GM19452 (cell line): ENCODE measurements at regions not wholly inside any gene's neighbourhood (a gene's known extent, or its start where the extent isn't known, plus 50 kb on each side); places are given as distances from the start of the nearest gene placed in this dataset.
A peak's percentile ranks its signal among the peaks of the same experiment; 100 is the strongest.
"Not testable (repeated sequence)": the region's sequence is repeated elsewhere in the genome, so short reads cannot be mapped to it uniquely, and the experiment has no call there.

Experiments used
- ATAC-seq: cut with Tn5 transposase; IDR thresholded peaks from one replicate; pipeline ENCODE4 v1.9.1; 2021; ENCODE audit not compliant: unreplicated experiment

DNA sequence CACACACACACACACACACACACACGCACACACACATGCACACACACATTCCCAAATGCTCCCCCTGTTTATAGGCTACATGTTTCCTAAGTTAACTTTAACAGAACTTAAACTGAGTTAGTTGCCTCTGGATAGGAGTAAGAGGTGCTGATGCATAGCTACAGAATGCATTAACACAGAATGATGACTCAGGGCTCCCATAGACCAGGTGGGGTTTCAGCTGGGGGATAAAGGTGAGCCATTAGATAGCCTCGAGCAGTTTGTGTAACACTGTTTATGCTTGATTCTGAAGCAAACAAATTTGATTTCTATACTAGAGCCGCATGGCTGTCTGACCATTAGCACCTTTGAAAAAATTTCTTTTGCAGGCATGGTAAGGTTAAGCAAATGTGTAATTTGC, 741.0 kb downstream of the PLCL1 start:
- no peak for ATAC-seq

DNA sequence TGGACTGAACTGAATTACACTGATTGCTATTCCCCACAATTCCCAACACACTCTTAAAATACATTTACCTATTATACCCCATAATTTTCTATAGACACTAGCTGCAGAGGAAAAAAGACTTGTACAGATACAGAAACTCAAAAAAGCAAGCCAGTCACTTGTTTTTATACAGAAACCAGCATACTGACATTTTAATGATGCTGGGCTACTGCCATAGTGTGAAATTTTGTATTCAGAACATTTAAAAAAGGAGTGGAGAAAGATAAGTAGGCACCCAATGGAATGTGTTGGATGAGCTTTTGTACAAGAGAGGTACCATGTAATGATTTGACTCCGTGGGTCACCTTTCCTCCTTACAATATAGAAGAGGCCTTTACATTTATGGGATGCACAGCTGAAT, 740.1 kb downstream of the PLCL1 start:
- ATAC-seq, result no peak

DNA sequence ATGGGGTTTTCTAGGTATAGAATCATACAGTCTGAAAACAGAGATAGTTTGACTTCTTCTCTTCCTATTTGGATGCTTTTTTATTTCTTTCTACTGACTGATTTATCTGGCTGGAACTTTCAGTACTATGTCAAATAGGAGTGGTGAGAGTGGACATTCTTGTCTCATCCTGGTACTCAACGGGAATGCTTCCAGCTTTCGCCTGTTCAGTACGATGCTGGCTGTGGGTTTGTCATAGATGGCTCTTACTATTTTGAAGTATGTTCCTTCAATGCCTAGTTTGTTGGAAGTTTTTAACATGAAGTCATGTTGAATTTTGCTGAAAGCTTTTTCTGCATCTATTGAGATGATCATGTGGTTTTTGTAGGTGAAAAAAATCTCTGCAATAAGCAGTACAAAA, 730.4 kb downstream of the PLCL1 start:
- ATAC-seq, result no peak

DNA sequence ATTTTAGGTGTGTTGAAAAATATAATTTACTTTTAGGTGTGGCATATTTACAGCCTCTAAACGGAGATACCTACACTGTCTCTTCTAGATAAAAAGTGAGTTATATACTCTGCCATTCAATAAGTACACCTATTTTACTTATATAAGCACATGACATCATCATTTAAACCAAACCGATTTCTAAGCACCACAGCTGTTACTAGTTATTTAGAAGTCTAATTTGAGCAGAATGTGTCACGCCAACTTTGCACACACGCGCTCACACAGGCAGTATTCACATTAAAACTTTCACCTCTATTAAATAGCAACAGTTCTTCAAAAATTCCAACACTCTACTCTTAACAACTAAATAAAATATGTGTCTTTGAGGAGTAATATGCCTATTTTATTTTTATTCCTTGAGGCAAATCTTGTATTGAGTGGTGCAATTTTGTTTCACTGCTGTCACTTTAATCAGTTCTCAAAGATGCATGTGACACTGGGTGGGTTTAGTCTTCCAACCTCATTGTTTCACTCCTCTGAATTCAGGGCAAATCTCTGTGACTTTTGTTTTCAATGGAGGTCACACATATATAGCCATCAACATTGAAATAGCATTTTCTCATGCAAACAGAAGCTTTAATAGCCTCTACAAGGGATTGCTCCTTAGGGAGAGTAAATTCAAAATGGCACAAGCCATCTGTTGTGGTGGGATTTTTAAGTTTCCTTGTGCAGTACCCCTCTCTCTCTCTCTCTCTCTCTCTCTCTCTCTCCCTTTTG, 721.0 kb downstream of the PLCL1 start:
- no peak for ATAC-seq

DNA sequence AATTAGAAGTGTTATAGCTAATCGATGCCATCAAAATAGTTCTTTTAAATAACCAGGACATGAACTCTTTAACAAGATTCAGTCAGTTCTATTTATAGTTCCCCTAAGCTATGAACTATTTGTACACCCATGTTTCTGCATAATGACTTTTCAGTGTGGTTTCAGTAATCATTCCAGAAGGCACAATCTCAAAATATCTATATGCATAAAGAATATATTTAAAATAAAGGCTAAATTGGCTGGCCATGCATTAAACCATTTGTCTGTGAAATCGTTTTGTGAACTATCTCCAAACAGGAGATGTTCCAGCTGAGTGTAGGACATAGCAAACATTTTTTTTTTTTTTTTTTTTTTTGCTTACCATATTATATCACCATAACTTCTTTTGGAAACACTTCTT, 719.3 kb downstream of the PLCL1 start:
- ATAC-seq, result no peak

DNA sequence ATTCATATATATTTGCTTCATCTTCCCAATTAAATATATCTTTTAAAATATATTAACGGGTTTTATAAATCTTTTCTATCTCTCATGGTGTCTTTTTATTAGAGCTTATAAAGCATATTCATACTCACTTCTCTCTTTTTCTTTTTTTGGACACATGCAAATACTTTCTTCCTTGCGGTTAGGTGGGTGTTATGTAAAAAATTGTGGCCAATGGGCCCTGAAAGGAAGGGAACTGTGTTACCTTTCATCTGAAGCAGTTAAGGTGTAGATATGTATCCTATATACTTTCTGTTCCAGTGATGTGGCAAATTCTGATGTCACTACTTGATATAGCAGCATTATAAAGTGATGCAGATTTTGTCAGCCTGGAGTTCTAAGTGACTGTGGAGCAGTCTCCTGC, 714.5 kb downstream of the PLCL1 start:
- peak; percentile 64 for ATAC-seq

DNA sequence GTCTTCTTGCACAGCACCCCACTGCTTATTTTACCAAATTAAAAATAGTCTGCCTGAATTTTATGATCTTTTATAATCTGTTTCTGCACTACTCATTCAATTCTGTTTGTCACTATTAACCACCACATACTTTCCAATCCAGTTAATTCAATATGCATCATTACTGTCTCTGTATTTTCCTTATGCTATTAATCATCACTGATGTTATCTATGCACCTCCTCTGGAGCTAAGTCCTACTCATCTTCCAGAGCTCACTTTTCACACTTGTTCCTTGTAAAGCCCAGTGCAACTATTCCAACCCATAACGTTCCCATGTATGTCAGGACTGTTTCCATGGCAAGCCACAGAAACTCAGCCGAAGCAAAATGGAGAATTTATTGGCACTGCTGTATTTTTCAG, 713.6 kb downstream of the PLCL1 start:
- no peak for ATAC-seq

DNA sequence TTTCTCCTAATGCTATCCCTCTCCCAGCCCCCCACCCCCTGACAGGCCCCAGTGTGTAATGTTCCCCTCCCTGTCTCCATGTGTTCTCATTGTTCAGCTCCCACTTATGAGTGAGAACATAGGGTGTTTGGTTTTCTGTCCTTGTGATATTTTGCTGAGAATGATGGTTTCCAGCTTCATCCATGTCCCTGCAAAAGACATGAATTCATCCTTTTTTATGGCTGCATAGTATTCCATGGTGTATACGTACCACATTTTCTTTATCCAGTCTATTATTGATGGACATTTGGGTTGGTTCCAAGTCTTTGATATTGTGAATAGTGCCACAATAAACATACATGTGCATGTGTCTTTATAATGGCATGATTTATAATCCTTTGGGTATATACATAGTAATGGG, 704.2 kb downstream of the PLCL1 start:
- ATAC-seq, result not testable (repeated sequence)

DNA sequence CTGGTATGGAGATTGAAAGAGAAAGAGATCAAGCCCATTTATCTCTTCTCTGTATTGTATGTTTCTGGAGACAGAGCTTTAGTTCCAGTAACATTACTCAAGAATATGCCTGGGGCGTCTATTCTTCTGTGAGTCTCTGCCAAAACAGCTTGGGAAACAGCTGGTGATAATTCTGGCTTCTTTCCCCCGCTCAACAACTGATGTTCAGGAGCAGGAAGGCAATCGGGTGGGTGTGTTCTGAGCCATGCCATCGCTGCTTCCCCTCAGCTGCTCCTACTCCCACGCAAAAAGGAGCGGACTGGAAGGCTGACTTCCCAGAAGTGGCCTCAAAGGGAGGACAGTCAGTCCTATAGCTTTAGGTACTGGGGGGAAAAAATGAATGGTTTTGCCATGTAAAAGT, 695.1 kb downstream of the PLCL1 start:
- ATAC-seq, result no peak

DNA sequence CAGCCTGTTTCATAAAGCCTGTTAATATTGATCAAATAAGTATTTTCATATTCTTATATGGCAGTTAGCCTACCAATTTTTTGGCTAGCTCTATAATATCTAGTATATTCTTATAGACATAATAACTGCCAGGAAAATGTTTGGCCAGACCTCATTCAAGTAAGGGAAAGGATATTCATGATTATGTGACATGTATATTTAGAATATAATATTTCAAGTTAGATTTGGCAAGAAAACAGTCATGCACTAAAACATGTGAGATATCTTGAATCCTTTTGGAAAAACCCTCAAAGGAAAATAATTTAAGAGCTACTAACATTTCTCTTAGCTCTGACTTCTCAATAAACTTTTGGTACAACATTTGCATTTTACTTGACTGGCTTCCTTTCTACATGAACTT, 694.1 kb downstream of the PLCL1 start:
- no peak for ATAC-seq

DNA sequence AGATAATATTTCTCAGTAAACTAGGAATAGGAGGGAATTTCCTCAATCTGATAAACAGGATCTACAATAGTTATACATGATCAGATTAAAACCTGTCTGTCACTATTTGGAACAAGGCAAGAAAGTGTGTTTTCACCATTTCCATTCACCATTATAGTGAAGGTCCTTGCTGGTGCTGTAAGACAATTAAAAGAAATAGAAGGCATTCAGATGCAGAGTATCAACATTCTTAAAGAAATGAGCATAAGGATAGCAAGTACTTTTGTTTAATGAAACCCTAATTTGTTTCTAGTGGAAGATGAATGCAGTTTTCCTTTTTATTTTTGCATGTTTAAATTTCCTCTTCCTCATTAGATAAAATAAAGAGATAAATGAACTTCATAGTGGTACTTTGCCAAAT, 693.7 kb downstream of the PLCL1 start:
- no peak for ATAC-seq

DNA sequence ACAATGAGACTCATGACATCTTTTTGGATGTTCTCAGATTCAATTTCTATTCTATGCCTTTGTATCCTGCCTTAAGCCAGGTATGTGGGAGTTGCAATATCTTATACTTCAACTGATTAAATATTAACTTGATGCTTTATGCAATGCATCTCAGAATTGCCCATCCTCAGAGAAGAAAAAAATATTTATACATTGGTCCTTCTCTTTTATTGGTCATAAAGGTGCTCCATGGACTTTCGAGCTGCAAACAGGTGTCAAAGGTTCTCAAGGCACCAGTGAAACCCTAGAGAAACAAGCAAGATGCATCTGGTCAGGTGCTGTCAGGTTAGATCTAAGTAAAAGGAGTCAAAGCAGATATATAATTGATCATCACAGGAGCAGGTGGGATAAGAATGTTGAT, 690.5 kb downstream of the PLCL1 start:
- no peak for ATAC-seq

DNA sequence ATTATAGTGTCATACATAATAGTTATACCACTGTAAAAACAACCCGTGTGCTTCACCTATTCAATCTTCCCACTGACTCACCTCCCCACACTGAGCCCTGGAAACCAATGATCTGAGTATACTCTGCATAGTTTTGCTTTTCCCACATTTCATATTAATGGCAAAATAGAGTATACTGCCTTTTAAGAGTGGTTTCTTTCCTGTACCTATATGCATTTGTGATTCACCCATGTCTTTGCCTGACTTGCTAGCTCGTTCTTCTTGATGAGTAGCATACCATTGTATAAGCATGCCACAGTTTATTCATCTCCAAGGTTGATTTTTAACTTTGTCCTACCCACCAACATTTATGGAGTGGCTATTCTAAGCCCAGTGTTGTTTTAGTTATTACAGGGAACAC, 686.4 kb downstream of the PLCL1 start:
- no peak for ATAC-seq

DNA sequence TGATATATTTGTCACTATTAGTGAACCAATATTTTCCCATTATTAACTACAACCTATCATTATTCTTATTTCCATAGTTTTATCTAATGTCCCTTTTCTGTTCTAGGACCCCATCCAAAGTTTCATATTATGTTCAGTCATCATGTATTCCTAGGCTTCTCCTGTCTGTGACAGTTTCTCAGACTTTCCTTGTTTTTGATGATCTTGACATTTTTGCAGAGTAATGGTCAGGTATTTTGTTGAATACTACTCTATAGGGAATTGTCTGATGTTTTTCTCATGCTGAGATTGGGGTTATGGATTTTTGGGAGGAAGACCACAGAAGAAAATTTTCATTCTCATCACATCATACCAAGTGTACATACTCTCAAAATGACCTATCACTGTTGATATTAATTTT, 684.6 kb downstream of the PLCL1 start:
- no peak for ATAC-seq

DNA sequence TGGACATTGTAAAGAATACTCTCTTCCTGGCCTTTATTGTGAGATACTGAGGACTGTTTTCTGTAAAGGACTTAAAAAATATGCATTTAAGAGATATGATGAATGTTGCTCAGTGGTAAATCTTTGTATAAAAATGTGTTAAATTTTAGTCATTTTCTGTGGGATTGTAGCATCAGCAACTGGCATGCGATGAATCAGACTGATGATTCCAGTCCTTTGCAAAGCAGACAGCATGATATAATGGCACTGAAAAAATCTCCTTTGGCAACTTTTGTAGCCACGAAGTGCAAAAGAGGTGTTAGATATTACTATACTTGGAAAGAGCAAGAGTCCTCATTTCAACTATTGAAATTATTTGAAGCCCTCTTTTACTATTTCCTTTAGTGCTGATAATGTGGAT, 678.7 kb downstream of the PLCL1 start:
- ATAC-seq, result no peak

DNA sequence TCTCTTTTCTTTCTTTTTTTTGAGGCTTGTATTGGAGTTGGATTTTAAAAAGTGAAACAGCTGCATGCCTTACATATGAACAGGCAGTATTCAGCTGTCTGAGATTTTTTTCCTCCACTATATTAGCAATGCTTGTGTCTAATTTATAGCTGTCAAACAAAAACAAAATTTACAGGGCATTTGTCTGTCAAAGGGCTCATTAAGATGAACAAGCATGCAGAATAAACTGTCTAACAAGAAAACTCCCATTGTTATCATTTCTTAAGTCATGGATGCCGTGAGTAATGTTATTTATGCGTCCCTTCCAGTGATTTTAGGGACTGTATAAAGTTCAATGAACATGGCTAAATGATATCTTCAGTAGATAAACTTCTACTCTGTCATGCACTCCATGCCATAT, 674.7 kb downstream of the PLCL1 start:
- ATAC-seq, result no peak

DNA sequence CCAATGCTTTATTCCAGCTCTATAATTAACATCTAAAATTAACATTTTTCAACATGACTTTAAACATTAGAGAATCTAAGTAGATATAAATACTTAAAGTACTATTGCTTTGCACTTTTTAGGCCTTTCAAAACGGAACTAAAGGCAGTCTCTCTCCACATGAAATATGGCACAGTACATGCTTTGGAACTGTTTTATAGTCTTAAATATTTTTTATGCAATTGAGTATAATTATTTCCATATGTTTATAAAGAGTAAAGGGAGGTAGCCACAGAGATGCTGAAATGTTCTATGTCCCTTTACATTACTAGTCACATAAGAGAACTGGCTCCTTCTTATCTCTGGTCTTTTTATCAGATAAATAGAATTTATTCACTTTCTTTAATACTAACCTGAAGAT, 674.0 kb downstream of the PLCL1 start:
- no peak for ATAC-seq

DNA sequence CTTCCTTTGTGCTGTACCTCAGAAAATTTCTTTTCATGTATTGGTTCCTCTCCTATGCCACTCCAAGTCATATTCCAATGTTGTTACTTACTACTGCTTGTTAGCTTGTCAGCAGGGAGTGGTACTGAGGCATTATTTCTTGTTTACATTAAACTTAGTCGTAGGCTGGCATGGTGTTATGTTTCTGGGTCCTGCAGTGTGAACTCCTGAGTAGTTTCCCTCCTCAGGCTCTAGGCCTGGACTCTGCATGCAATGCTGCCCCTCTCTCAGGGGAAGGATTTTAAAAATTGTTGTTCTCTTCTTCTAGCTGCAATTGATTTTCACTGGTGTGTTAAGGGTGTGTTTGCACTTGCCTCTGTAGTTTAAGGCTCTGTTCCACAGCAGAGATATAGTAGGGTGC, 671.6 kb downstream of the PLCL1 start:
- ATAC-seq, result no peak

DNA sequence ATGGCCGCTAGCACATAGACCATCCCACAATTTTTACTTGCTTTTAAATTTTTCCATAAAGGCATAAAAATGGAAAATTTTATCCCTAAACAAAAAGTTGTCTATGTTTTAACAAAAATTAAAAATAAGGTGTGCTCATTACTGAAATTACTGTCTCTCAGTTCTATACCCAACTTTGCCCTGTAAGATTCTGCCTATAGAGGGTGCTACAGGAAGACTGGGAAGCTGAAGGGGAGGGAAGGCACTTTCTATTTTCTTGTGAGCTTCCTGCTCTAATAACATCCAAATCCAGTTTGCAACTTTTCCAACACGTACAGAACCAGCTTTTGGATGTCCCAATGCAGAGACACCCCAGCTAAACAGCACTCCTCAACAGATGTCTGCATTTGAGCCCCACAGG, 666.9 kb downstream of the PLCL1 start:
- ATAC-seq, result no peak

DNA sequence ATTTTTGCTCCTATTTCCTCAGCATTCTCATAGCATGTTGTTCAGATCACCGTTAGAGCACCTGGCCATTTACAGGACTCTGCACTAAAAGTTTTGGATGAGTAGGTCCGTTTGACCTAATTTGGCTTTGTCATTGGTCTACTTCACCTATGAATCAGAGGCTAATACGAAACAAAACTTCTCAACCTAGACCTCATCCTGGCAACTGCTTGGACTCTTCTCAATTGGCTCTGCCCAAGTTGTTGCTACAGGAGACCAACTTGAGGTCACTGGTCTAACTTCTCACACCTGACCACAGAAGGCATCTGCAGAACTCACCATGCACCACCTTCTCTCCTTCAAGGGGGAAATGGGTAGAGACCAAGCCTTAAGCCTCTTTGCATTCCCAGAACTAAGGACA, 663.7 kb downstream of the PLCL1 start:
- no peak for ATAC-seq

DNA sequence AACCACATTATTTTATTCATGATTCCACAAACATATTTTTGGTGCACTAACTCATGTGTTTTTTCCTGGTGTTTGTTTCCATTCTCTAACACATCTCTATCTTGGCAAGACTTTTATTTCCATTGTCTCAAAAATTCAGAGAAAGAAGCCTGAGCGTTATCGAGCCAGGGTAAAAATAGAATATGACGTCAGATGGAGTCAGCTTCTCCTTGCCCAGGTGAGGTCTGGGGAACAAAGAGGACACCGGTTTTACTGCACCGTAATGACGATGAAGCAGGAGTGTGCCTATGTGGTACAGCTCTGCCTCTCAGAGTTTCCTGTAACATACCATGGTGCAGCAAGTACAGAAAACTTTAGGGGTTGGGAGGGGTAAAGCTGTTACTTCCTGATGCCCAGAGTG, 661.6 kb downstream of the PLCL1 start:
- ATAC-seq, result no peak

DNA sequence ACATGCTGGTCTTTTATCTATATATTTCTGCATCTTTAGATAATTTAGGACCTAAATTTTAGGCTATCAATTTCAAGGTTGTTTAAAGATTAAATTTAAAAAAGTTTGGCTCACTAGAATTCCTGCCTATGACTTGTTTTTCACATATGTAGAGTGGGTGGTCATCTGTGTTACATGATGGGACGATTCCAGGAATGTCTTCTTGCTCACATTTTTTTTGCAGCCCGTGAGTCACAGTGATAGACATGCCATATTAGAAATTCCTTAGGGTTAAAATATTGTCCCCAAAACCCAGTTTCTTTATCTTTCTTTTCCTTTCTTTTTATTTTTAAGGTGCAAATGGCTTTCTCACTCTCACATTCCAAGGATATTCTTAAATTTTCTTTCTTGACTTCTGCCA, 652.0 kb downstream of the PLCL1 start:
- ATAC-seq, result no peak

DNA sequence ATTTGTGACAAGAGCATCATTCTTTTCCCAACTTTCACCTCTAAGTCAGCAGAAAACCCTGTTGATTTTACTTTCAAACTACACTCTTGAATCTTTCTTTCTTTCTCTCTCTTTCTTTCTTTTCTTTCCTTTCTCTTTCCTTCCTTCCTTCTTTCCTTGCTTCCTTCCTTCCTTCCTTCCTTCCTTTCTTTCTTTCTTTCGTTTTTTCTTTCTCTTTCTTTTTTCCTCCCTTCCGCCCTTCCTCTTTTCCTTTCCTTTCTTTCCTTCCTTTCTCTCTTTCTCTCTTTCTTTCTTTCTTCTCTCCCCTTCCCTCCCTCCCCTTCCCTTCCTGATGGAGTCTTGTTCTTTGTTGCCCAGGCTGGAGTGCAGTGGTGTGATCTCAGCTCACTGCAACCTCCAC, 649.5 kb downstream of the PLCL1 start:
- no peak for ATAC-seq

DNA sequence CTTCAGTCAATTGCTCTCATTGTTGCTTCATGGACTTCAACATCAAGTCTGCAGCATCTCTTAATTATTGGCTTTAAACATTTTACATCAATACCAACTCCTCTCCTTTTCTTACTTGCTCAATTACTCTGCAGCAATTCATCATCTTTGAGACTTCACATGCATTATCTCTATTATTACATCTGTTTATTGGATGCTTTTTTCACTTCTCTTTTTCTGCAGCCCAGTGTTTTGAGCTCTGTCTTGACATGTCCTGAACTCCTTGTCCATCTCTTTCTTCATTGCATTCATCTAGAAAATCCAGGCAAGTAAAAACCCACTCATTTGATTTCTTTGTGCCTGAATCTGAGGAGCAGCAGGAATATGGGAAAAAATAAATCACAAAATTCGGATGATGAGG, 647.9 kb downstream of the PLCL1 start:
- peak; percentile 51 for ATAC-seq
